HG03103 (cell line): ENCODE measurements at regions not wholly inside any gene's neighbourhood (a gene's known extent, or its start where the extent isn't known, plus 50 kb on each side); places are given as distances from the start of the nearest gene placed in this dataset.

Experiments
- ATAC-seq: cut with Tn5 transposase; IDR thresholded peaks from one replicate; pipeline ENCODE4 v1.9.1; 2021; ENCODE audit warnings: low read depth; ENCODE audit not compliant: unreplicated experiment

DNA sequence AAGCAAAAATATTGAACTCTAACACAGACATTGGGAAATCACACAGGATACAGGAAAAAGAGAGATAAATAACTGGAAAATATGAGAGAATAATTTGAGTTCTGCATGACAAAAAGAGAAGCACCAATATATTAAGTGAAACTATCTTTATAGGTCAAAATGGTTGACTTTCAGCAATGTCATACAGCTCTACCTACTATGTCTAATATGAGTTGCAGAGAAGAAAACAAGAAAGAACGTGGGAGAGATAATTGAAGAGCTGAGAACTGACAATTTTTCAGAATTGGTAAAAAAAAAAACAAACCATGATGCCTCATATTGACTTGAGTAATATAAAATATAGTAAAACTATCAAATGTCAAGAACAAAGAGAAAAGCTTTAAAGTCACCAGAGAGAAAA is 221.7 kb downstream of the BCL11B start:
- ATAC-seq = no peak

DNA sequence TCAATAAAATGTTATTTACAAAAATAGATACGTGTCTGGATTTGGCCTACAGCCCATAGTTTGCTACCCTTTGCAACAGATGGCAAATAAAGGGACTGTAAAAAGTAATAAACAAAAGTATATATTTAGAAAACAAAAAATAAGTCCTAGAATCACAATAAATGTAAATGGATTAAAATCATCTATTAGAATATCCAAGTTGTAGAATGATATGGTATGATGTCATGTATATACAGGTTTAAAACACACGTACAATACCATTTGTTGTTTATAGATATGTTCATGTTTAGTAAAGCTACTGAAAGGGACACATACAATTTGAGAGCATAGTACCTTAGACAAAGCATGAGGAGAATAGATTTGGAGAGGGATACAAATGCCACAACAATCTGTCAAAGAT is 219.5 kb downstream of the BCL11B start:
- no peak for ATAC-seq

DNA sequence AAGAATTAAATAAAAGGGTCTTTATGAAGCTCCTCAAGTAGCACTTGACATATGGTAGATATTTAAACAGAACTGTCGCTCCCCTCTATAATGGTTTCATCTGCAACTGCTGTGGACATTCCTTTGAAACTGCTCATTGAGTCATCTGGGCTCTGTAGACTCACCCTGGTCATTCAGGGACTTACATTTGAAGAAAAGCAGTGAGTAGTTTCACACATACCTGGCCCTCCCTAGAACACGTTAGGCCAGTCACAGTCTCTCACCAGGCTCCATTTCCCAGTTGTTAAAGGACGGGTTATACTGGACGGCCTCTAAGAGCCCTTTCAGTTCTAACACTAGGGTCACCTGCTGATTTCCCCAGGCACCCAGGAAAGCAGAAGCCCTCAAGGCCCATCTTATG is 217.0 kb downstream of the BCL11B start:
- ATAC-seq = no peak

DNA sequence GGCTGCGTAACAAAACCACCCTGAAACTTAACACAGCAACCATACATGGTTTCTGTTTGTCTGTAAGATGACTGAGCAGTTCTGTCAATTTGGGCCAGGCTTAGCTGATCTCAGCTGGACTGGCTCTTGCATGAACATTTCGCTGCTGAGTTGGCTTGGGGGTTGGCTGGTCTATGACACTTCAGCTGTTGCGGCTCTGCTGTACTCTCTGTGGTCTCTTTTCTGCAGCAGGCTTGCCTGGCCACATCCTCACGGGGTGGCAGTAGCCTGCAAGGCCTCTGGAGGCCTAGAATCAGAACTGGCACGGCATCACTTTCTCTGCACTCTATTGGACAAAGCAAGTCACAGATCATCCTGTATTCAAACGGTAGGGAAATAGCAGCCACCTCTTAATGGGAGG is 216.2 kb downstream of the BCL11B start:
- ATAC-seq = no peak

DNA sequence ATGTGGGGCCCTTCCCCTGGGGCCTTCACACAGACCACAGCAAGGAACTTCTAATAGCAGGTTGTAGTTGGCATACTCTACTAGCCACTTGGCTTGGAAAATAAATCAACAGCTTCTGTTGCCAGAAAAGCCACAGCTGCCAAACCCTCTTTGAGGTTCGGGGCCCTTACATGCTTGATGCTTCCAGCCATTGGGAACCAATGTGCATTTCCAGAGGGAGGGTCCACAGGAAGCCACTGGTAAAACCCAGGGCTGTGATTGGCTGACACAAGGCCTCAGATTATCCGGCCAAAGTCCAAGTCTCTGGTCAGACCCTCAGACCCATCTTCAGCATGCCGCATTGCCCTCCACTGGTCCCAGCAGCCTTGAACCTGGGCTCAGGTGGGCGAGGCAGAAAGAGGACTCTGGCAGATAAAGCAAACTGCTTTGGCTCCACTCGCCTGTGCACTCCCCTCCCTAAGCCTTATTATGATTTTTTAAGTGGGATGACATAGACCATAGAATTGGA is 214.4 kb downstream of the BCL11B start:
- no peak for ATAC-seq

DNA sequence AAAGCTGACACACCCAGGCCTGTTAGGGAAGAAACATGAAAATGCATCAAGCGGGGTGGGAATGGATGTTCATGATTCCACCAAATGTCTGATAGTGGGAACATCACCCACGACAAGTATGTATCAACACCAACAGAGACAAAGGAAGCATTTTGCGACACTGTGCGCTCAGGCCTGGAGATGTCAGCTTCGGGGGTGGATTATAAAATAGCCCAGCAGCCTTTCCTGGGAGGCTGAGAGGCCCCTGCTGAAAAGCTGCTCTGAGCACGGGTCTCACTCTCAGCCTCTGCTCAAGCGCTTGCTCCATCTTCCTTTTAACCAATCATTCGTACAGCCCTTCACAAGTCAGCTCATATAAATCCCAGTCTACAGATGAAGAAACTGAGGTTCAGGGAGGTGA is 213.5 kb downstream of the BCL11B start:
- ATAC-seq = no peak

DNA sequence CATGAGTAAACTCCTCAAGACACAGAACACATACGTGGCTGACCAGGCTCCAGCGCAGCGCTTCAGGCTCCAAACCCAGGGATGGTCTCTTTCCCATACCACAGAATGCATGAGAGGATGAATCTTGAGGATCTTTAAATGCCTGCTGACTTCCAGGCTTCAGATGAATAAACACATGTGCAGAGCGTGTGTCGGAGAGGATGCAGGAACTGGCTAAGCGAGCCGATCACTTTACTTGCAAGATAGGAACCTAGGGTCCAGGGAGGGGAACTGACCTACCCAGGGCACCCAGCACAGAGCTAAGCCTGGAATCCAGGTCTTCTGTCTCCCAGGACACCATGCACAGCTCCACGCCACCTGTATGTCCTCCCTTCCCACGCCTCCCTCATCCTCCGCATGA is 209.8 kb downstream of the BCL11B start:
- no peak for ATAC-seq

DNA sequence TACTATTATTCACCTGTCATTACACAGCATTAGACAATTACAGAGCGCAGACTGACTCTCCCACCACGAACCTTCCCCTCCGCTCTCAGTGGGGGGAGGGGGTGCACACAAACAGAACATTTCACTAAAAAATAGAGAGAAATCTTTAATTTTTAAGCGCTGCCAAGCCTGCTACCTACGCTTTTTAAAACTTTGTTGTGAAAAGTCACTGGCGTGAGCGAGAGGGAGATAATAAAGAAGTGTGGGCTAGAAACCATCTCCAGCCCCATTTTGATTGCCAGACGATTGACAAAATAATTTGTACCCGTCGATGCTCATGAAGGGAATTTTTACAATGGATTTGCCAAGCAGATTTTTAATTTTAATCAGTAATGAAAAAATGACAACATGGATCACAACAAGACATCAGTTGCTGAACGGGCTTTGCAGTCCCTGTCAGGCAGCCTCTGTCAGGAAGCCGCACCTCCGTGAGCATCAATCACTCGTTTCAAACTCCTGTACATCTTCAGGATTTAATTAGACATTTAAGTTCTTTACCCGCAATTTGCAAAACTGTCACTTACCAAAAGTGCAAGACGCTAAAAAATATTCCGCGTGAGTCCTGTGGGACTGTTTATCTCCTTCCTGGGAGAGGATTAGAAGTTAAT is 209.1 kb downstream of the BCL11B start:
- no peak for ATAC-seq

DNA sequence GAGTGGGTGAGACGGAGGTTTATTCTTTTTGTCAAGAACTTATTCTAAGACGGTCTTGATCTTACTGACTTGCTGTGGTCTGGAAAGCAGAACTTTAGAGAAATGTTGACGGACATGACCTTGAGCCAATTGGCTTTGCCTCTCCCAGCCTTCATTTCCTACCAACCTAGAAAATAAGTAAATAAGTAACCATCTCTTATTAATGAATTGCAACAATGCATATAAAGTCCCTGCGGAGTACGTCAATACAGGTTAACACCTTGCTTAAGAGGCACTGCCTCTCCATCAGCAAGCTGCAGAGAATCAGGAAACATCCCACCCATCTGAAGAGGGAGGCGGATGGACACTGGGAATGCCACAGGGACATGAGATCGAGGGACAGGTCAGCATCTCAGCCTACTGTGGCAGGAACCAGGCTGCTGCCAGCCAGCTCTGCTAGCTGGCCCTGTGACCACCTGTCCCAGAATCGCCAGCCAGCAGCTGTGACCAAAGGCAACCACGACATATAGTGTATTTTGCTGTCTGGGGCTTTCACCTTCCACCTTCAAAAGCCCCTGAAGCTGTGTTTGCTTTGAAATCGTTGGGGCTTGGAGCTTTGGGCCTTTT is 208.3 kb downstream of the BCL11B start:
- no peak for ATAC-seq

DNA sequence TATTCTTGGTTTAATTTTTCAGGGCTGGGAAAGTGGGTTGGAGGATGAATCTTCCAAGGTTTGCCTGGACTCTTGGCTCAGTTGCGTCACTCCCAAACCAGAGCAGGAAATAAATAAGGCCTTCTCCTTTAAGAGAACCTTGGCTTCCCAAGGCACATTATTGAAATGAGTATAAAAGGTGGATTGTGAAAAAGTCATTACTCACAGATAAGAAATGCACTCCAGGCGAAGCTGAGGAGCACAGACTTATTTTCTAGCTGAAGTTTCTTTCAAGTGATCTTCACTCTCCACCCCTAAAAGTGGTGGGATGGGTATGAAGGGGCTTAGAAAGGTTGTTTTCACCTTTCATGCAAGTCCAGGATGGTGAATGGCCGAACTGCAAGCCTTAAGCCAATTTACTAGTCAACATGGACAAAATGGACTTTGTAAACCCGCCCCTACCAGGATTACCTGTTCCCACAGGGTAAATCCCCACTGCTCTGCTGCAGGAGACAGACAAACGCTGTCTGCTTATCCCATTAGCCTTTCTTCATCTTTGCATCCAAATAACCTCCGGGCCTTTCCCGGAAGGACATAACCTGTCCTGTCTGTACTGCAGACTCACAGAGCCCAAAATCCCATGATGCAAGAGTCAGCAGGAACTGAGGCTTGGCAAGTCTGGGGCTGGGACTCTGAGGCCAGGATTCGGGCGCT is 207.6 kb downstream of the BCL11B start:
- ATAC-seq = no peak

DNA sequence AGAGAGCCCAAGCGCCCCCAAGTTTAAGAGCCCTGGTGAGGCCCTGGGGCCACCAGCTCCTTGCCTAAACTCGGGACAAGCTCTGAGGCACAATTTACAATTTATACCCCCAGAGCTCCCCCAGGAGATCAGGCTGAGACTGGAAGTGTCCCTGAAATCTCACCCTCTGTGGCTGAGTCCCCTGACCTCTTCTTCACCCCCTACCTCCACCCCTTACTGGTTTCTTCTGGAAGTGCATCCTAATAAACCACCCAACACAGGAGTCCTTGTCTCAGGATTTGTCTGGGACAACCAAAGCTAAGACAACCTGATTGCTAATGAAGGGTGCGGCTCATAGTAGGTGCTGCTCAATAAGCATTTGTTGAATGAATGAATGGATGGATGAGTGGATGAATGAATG is 206.4 kb downstream of the BCL11B start:
- no peak for ATAC-seq

DNA sequence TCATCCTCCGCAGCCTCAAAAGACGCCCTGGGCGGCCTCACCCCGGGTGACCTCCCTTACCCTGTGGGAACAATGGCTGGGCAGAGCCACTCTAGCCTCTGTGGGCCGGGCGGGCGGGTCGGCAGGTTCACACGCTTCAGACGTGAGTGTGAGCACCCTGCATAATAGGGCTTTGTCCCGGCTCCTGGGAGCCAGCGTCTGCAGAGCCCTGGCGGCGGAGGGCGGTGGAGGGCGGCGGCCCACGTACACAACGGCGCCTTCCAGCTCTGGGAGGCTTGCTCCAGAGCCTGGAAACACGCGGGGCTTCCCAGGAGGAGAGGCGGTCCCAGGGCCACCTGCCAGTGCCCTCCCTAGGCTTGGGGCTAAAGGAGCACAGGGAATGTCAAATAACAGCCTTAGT is 205.6 kb downstream of the BCL11B start:
- no peak for ATAC-seq

DNA sequence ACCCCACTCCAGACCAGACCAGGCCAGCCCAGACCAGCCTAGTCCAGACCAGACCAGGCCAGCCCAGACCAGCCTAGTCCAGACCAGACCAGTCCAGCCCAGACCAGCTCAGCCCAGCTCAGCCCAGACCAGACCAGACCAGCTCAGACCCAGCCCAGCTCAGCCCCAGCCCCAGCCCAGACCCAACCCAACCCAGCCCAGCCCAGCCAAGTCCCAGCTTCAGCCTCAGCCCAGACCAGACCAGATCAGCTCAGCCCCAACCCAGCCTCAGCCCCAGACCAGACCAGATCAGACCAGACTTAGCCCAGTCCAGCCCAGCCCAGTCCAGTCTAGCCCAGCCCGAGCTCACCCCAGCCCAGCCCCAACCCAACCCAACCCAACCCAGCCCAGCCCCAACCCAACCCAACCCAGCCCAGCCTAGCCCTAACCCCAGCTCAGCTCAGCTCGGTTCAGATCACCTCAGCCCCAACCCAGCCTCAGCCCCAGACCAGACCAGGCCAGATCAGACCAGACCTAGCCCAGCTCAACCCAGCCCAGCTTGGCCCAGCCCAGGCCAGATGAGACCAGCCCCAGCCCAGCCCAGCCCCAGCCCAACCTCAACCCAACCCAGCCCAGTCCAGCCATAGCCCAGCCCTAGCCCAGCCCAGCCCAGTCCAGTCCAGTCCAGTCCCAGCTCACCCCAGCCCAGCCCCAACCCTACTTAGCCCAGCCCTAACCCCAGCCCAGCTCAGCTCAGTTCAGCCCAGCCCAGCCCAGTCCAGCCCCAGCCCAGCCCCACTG is 204.7 kb downstream of the BCL11B start:
- no peak for ATAC-seq

DNA sequence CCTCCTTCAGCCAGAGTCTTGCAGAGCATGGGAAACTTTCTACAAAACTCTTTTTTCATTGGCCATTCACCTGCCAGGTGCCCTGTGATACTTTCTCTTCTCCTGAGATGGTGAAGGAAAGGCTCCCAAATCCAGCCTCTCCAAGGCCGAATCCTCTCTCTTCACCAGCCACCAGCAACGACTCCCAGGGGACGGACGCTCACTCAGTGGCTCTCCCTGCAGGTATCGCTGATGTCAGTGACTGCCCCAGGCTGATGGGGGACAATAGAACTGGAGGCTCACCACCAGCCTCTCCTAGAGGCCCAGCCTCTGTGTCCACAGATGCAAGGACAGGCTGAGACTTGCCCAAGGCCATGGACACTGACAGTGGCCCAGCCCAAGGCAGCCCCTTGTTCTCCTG is 204.1 kb downstream of the BCL11B start:
- no peak for ATAC-seq

DNA sequence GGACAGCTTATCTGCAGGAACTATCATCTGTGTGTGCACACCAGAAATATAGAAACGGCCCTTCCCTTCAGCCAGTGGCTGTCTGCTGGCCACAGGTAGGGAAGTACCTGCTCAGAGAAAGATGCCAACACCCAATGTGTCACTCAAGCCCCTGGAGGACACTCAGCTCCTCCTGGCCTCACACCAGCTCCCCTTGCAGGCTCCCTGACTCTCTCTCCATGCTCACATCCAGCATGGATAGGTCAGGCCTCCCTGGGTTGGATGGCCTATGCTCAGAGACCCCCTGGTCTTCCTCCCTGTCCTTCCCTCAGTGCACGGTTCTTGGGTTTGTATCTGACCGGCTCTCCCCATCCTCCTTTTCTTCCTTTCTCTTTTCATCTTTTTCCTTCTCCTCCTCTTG is 202.1 kb downstream of the BCL11B start:
- ATAC-seq = no peak

DNA sequence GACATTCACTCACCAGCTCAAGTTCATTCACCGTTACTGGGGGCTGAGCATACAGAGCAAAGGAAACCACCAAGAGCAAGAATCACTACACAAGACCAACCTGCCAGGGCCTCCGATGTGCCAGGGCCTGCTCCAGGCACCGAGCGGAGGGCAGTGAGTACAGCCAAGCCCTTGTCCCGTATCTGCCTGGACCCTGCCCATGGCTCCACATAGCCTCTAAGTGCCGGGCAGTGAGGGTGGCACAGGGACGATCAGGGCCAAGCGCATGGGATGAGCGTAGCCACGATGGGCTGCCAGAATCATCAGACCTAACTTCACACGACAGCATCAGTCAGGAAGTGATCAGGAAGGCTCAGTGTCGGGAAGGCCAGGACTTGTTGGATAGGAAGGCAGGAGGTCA is 199.6 kb downstream of the BCL11B start:
- ATAC-seq = no peak

DNA sequence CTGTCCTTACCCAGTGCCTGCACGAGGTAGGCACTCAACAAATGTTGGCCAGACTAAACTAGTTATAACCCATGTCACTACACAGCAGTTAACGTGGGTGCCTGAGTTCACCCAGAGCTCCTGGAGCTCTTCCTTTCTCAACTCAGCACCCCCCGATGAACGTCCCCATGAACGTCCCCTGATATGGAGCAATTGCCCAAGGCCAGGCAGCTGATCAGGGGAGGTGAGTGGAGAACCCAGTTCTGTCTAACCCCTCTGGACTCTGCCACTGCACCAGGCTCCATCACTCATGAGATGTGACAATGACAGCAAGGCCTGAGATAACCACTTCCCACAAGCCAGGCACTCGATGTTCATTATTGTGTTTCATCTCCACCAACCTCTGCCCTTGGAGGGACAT is 199.0 kb downstream of the BCL11B start:
- no peak for ATAC-seq

DNA sequence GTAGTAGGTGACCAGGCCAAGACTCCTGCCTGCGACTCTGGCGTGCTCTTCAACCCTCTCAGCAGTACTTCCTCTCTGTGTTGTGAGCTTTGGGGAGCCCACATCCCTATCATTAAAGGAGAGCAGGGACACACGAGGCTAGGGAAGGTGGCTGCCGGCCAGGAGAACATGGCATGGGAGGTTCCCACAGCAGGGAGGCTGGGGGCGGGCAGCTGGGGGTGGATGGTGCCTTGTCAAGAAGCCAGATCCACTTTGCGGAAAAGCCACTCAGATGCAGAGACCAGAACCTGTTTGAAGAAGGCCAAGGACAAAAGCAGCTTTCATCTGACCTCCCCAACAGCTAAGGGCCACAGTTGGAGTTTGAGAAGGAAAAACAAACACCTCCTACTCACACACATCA is 198.6 kb downstream of the BCL11B start:
- ATAC-seq = no peak

DNA sequence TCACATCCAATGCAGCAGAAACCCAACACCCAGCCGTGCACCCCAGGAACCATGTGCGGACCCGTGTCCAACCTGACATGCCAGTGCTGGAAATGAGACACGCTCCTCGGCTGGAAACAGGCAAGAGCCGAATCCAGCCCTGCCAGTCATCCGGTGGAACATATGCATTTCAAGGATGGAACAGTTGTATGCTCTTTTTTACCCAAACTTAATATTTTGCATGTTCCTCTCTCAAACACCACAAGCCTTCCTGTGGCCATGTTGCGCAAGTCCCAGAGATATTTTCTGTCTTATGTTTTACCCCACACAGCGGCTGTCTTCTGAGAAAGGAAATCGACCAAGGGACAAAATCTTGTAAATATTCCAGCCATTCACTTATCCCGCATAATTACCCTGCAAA is 196.9 kb downstream of the BCL11B start:
- ATAC-seq = no peak

DNA sequence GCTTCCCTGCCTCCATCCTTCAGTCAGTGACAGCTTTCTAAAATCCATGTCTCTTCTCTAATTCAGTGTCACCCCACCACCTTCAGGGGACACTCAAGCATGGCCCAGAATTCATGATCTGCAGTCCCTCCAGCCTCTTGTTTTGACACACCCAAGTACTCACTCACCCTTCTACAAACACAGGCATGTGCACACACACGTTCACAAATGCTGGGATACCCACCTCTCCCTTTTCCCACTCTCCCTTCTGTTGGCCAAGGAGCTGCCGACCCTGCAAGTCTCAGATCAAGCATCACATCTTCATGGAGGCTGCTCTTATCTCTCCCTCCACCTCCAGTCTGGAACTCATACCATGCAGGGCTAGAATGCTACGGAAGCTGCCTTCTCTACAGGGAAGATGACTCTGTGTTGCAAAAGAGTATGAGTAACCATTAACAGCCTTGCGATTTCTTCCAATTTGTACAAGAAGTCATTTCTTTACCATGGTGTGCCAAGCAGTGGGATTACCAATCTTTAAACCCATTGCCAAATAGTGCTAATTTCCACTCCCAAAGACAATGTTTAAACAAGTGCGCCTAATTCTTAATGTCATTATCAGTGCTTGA is 196.1 kb downstream of the BCL11B start:
- no peak for ATAC-seq
